Activated B cell treated with CpG ODN at 0.5 μM for 24 hours (primary cell): ENCODE measurements at regions not wholly inside any gene's neighbourhood (a gene's known extent, or its start where the extent isn't known, plus 50 kb on each side); places are given as distances from the start of the nearest gene placed in this dataset.

Source experiments
- ATAC-seq: fragments of 200-7000 bp; cut with Tn5 transposase; one replicate; pipeline ENCODE4 v1.10.0; 2021; ENCODE audit warnings: low read depth, mild to moderate bottlenecking, moderate library complexity
- CTCF ChIA-PET: fragments of 350-600 bp; sonication (Branson Sonifier 250); formaldehyde crosslinking; loops from one replicate; lab custom pipeline; 2021; ENCODE audit warnings: antibody characterized with exemption; lab: Charles Lee
- POLR2A ChIA-PET: fragments of 350-600 bp; sonication (Branson Sonifier 250); formaldehyde crosslinking; loops from one replicate; lab custom pipeline; 2021; ENCODE audit warnings: antibody characterized with exemption; lab: Charles Lee
- DNase-seq: peaks from one replicate; pipeline ENCODE4 v3.0.0; 2022
- H3K27ac Mint-ChIP-seq: one replicate; pipeline ENCODE4 v1.8.0; 2020; ENCODE audit warnings: mixed read lengths
- H3K27me3 Mint-ChIP-seq: one replicate; pipeline ENCODE4 v1.8.0; 2021; ENCODE audit warnings: mixed read lengths
- H3K36me3 Mint-ChIP-seq: one replicate; pipeline ENCODE4 v1.8.0; 2021; ENCODE audit warnings: low read depth, mixed read lengths
- H3K4me1 Mint-ChIP-seq: one replicate; pipeline ENCODE4 v1.8.0; 2021; ENCODE audit warnings: mixed read lengths
- H3K4me3 Mint-ChIP-seq: one replicate; pipeline ENCODE4 v1.8.0; 2020; ENCODE audit warnings: mild to moderate bottlenecking, mixed read lengths
- H3K9me3 Mint-ChIP-seq: one replicate; pipeline ENCODE4 v1.8.0; 2020; ENCODE audit warnings: mixed read lengths
- intact Hi-C: fragments of 100-400 bp; cut with micrococcal nuclease; formaldehyde crosslinking; loops from one replicate; pipeline ENCODE4 v1.15.1; 2024
- TF ChIP-seq, protein P1 (sequence below): fragments of 200-600 bp; IDR thresholded peaks from one replicate; pipeline ENCODE4 v1.8.0; 2022; ENCODE audit warnings: antibody characterized with exemption, mild to moderate bottlenecking

DNA sequence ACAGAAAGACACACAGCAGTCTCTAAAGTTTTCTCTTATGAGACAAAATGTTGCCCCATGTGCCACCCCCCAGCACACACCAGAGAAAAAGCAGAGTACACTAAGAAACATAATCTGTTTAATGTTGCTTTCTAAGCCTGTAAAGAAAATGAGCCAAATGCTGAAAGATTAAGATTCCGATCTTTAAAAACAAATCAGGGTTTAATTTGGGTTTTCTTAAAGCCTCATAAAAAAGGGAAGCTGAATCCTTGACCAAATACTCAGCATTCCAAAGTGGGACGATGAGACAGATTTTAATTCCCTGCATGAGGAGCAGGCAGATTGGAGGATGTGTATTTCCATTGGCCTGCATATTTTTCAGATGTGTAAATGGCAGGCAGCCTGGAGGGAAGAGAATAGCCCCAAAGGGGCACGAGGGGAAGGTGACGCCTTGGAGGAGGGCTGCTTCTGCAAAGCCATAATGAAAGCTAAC is 118.4 kb downstream of the COPRS start:
- no peak overlapping the region for H3K27ac Mint-ChIP-seq
- POLR2A ChIA-PET = no interaction called here
- ATAC-seq (no peak), DNase-seq (no peak)
- intact Hi-C loops = no loop called here
- CTCF ChIA-PET = no interaction called here
- H3K9me3 Mint-ChIP-seq = peaks cover 3% of the 10 kb centered on the region
- no peak overlapping the region for H3K4me3 Mint-ChIP-seq
- H3K27me3 Mint-ChIP-seq = peaks cover 27% of the 10 kb centered on the region
- peaks cover 3% of the 10 kb centered on the region for H3K4me1 Mint-ChIP-seq
- TF ChIP-seq, protein P1, sequence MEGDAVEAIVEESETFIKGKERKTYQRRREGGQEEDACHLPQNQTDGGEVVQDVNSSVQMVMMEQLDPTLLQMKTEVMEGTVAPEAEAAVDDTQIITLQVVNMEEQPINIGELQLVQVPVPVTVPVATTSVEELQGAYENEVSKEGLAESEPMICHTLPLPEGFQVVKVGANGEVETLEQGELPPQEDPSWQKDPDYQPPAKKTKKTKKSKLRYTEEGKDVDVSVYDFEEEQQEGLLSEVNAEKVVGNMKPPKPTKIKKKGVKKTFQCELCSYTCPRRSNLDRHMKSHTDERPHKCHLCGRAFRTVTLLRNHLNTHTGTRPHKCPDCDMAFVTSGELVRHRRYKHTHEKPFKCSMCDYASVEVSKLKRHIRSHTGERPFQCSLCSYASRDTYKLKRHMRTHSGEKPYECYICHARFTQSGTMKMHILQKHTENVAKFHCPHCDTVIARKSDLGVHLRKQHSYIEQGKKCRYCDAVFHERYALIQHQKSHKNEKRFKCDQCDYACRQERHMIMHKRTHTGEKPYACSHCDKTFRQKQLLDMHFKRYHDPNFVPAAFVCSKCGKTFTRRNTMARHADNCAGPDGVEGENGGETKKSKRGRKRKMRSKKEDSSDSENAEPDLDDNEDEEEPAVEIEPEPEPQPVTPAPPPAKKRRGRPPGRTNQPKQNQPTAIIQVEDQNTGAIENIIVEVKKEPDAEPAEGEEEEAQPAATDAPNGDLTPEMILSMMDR = no peak
- H3K36me3 Mint-ChIP-seq = no peaks in the 10 kb centered on the region

DNA sequence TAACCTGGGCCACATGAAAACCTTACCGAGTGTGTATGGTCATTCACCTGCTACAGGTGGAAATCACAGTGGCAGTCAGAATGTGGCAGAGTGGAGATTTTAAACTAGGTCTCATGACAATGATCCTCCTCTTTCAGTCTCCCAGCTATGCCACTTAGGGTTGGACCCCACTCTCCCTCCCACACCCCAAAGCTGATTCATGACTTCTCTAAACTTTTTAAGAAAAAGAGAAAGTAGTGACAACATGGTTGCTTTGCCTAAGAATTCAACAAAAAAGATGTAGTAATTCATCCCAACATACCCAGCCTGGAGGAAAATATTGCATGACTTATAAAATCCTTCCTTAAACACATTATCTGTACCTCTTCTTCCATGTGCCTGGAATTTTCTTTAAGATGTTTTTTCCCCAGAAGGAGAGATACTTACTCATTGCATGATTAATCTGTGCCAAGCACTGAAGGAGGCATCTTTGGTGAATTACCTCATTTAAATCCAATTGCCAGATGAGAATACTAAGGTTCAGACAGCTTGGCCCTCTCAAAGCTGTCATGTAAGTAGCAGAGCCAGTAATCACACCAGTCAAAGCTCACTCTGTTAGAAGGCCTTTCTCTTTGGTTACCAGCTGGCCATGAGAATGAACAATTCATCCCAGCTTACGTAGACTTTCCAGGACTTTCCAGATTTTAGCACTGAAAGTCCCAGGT is 119.9 kb downstream of the COPRS start:
- intact Hi-C loops = no loop called here
- Mint-ChIP-seq H3K27ac (no peak overlapping the region), H3K9me3 (peaks cover 3% of the 10 kb centered on the region), H3K4me1 (peaks cover 3% of the 10 kb centered on the region), H3K36me3 (no peaks in the 10 kb centered on the region), H3K27me3 (peaks cover 24% of the 10 kb centered on the region), H3K4me3 (no peak overlapping the region)
- DNase-seq = no peak
- ATAC-seq = no peak
- ChIA-PET POLR2A (no interaction called here), CTCF (no interaction called here)
- TF ChIP-seq, protein P1 = no peak

GRCh38 chr17:31738488-31738887 is 120.6 kb downstream of the COPRS start:
- Mint-ChIP-seq H3K4me1 (peaks cover under 1% of the 10 kb centered on the region), H3K27ac (no peak overlapping the region), H3K36me3 (no peaks in the 10 kb centered on the region), H3K9me3 (peaks cover 3% of the 10 kb centered on the region), H3K27me3 (peaks cover 19% of the 10 kb centered on the region), H3K4me3 (no peak overlapping the region)
- DNase-seq (no peak), ATAC-seq (no peak)
- ChIA-PET CTCF (no interaction called here), POLR2A (no interaction called here)
- TF ChIP-seq, protein P1 = no peak
- intact Hi-C loops = no loop called here

DNA sequence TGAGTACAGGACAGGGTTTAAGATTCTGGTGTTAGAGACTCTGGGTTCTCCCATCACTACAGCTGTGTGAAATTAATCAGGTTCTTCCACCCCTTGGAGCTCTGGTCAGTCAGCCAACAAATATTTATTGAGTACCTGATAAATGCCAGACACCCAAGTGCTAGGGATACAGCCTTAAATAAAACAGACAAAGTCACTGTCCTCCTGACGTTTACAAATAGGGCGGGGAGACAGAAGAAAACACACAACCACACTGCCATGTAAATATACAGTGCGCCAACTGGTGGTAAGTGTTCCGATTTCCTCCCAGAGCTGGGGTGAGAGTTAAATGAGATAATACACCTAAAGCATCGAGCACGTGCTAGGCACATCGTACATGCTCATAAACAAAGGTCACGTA is 121.0 kb downstream of the COPRS start:
- H3K9me3 Mint-ChIP-seq = peaks cover 3% of the 10 kb centered on the region
- H3K36me3 Mint-ChIP-seq = no peaks in the 10 kb centered on the region
- no peak overlapping the region for H3K27ac Mint-ChIP-seq
- H3K27me3 Mint-ChIP-seq = peaks cover 16% of the 10 kb centered on the region
- CTCF ChIA-PET = no interaction called here
- intact Hi-C loops = no loop called here
- POLR2A ChIA-PET = no interaction called here
- ATAC-seq (no peak), DNase-seq (no peak)
- TF ChIP-seq, protein P1 = no peak
- H3K4me3 Mint-ChIP-seq = no peak overlapping the region
- H3K4me1 Mint-ChIP-seq = no peaks in the 10 kb centered on the region

DNA sequence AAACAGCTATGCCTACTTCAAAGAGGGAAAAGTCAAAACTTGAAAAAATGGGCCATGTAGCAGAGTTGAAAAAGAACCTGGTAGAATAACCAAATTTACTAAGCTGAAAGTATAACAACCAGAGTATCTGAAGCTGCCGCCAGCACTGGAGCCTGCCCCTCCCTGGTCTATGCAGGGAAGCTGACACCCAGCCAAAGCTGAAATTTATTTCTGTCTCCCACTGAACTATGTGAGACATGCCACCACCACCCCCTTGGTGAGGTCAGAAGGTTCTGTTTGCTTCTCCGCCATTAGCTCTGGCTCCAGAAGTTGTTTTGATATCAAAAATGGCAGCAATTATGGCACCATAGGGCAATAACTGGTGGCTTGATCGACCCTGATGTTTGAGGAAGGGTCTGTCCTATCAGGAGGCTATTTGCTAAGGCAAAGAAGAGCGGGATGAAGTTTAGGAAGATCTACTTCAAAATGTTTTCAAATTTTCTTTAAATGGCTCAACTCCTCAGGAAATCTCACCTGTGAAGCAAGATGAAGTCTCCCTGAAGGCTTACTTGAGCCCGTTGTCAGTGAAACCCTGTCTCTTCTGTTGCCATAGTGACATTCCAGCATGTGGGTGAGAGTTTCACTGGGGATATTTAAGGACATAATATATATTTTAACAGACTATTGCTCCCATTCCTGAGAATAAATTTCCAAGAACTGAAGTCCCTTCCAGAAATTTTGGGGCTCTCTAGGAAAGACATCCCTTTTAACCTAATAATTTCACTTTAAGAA is 122.0 kb downstream of the COPRS start:
- CTCF ChIA-PET = no interaction called here
- ATAC-seq (no peak), DNase-seq (no peak)
- no peak overlapping the region for H3K27ac Mint-ChIP-seq
- peaks cover 3% of the 10 kb centered on the region for H3K9me3 Mint-ChIP-seq
- POLR2A ChIA-PET = no interaction called here
- peaks cover 11% of the 10 kb centered on the region for H3K27me3 Mint-ChIP-seq
- no peaks in the 10 kb centered on the region for H3K4me1 Mint-ChIP-seq
- intact Hi-C loops = no loop called here
- TF ChIP-seq, protein P1 = no peak
- no peaks in the 10 kb centered on the region for H3K36me3 Mint-ChIP-seq
- no peak overlapping the region for H3K4me3 Mint-ChIP-seq
